ENCODE measurements at regions not wholly inside any gene's neighbourhood (a gene's known extent, or its start where the extent isn't known, plus 50 kb on each side); places are given as distances from the start of the nearest gene placed in this dataset.

GRCh38 chr13:111658145-111659100 lies 338.0 kb downstream of the TEX29 start:
- POLR2A ChIA-PET: no interaction called here
- no peak overlapping the region for H3K27ac ChIP-seq (ENCODE audit: low read depth, low read length, poor library complexity, severe bottlenecking)
- no peaks in the 10 kb centered on the region for H3K9me2 ChIP-seq (ENCODE audit: insufficient read depth, low read length)
- H3K4me1 ChIP-seq (ENCODE audit: insufficient read depth, low read length, poor library complexity, severe bottlenecking): no peaks in the 10 kb centered on the region
- intact Hi-C loops (cut with micrococcal nuclease; ENCODE audit: unreplicated experiment): no loop called here
- H3K79me2 ChIP-seq (ENCODE audit: insufficient read depth, low read depth, low read length): no peaks in the 10 kb centered on the region
- TF ChIP-seq, protein P1, sequence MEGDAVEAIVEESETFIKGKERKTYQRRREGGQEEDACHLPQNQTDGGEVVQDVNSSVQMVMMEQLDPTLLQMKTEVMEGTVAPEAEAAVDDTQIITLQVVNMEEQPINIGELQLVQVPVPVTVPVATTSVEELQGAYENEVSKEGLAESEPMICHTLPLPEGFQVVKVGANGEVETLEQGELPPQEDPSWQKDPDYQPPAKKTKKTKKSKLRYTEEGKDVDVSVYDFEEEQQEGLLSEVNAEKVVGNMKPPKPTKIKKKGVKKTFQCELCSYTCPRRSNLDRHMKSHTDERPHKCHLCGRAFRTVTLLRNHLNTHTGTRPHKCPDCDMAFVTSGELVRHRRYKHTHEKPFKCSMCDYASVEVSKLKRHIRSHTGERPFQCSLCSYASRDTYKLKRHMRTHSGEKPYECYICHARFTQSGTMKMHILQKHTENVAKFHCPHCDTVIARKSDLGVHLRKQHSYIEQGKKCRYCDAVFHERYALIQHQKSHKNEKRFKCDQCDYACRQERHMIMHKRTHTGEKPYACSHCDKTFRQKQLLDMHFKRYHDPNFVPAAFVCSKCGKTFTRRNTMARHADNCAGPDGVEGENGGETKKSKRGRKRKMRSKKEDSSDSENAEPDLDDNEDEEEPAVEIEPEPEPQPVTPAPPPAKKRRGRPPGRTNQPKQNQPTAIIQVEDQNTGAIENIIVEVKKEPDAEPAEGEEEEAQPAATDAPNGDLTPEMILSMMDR (conservative IDR thresholded peaks at IDR 0.05; ENCODE audit: low read length): no peak
- TF ChIP-seq EZH2phosphoT487 (IDR thresholded peaks at IDR 0.05; ENCODE audit: borderline replicate concordance, low read depth, low read length): no peak
- no peak overlapping the region for H3K4me2 ChIP-seq (ENCODE audit: low read length)
- no peaks in the 10 kb centered on the region for H3K36me3 ChIP-seq (ENCODE audit: insufficient read depth, low read length)
- BruUV-seq (replicated peaks): no TSS peak
- no peak overlapping the region for H3K4me3 ChIP-seq (ENCODE audit: low read depth, low read length, poor library complexity, severe bottlenecking)
- no peaks in the 10 kb centered on the region for H4K20me1 ChIP-seq (ENCODE audit: insufficient read depth, low read length)
- H3K9me3 ChIP-seq (ENCODE audit: low read length): no peaks in the 10 kb centered on the region
- H2AFZ ChIP-seq (ENCODE audit: low read length): no peak overlapping the region
- DNase-seq (ENCODE audit: low spot score): no peak
- CTCF ChIA-PET (ENCODE audit: unreplicated experiment): no interaction called here

DNA sequence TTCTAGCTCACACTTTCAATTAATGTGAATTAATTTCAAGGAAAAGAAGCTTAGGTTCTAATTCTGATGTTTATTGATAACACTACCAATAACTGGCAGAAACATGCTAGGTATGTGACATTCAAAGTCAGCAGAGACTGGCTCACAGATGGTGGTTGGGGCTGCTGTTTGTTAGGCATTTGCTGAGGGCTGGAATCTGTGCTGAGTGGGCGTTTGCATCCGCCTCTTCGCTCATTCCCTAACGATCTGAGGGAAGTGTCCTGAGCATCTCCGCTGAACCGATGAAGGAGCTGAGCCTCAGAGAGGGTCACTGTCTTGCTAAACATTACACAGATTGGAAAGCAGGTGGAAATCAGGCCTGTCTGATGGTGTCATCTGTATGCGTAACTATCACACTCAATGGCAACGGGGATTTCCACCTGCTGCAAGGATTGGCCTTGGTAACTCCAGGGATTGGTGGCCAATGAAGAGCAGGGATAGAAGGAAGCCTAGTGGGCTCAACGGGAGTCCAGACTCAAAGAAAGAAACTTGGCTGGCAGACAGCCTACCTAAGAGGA lies 338.9 kb downstream of the TEX29 start:
- H3K4me2 ChIP-seq (ENCODE audit: low read length): no peak overlapping the region
- TF ChIP-seq EZH2phosphoT487 (IDR thresholded peaks at IDR 0.05; ENCODE audit: borderline replicate concordance, low read depth, low read length): no peak
- TF ChIP-seq, protein P1 (conservative IDR thresholded peaks at IDR 0.05; ENCODE audit: low read length): no peak
- no peak overlapping the region for H3K27ac ChIP-seq (ENCODE audit: low read depth, low read length, poor library complexity, severe bottlenecking)
- no peaks in the 10 kb centered on the region for H4K20me1 ChIP-seq (ENCODE audit: insufficient read depth, low read length)
- H2AFZ ChIP-seq (ENCODE audit: low read length): no peak overlapping the region
- no peak overlapping the region for H3K4me3 ChIP-seq (ENCODE audit: low read depth, low read length, poor library complexity, severe bottlenecking)
- H3K36me3 ChIP-seq (ENCODE audit: insufficient read depth, low read length): no peaks in the 10 kb centered on the region
- BruUV-seq (replicated peaks): no TSS peak
- H3K4me1 ChIP-seq (ENCODE audit: insufficient read depth, low read length, poor library complexity, severe bottlenecking): no peaks in the 10 kb centered on the region
- CTCF ChIA-PET (ENCODE audit: unreplicated experiment): no interaction called here
- H3K9me3 ChIP-seq (ENCODE audit: low read length): no peaks in the 10 kb centered on the region
- no peaks in the 10 kb centered on the region for H3K9me2 ChIP-seq (ENCODE audit: insufficient read depth, low read length)
- DNase-seq (ENCODE audit: low spot score): no peak
- intact Hi-C loops (cut with micrococcal nuclease; ENCODE audit: unreplicated experiment): no loop called here
- POLR2A ChIA-PET: no interaction called here
- no peaks in the 10 kb centered on the region for H3K79me2 ChIP-seq (ENCODE audit: insufficient read depth, low read depth, low read length)

DNA sequence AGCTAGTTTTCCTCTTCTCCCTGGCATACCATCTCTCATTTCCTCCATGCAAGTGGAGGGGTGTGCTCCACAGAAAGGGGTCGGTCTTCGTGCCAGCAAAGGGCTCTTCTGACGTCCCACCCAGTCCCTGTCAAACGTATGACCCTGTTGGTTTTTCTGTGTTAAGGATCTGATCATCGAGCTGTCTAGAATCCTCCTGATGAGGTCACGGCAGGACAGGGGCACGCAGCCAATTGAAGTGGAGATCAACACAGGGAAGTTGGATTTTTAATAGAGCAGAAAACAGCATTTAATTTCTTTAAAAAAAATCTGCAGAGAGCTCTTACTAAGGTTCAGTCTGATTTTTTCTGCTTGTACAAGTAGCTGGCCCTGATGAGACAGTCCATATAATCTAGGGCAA lies 339.4 kb downstream of the TEX29 start:
- H3K9me2 ChIP-seq (ENCODE audit: insufficient read depth, low read length): no peaks in the 10 kb centered on the region
- no peaks in the 10 kb centered on the region for H3K9me3 ChIP-seq (ENCODE audit: low read length)
- no peak for TF ChIP-seq EZH2phosphoT487 (IDR thresholded peaks at IDR 0.05; ENCODE audit: borderline replicate concordance, low read depth, low read length)
- TF ChIP-seq, protein P1 (conservative IDR thresholded peaks at IDR 0.05; ENCODE audit: low read length): no peak
- no peak overlapping the region for H3K4me2 ChIP-seq (ENCODE audit: low read length)
- DNase-seq (ENCODE audit: low spot score): no peak
- H3K36me3 ChIP-seq (ENCODE audit: insufficient read depth, low read length): no peaks in the 10 kb centered on the region
- H2AFZ ChIP-seq (ENCODE audit: low read length): no peak overlapping the region
- no peaks in the 10 kb centered on the region for H3K79me2 ChIP-seq (ENCODE audit: insufficient read depth, low read depth, low read length)
- no peaks in the 10 kb centered on the region for H3K4me1 ChIP-seq (ENCODE audit: insufficient read depth, low read length, poor library complexity, severe bottlenecking)
- intact Hi-C loops (cut with micrococcal nuclease; ENCODE audit: unreplicated experiment): no loop called here
- H4K20me1 ChIP-seq (ENCODE audit: insufficient read depth, low read length): no peaks in the 10 kb centered on the region
- no peak overlapping the region for H3K4me3 ChIP-seq (ENCODE audit: low read depth, low read length, poor library complexity, severe bottlenecking)
- no TSS peak for BruUV-seq (replicated peaks)
- H3K27ac ChIP-seq (ENCODE audit: low read depth, low read length, poor library complexity, severe bottlenecking): no peak overlapping the region
- CTCF ChIA-PET (ENCODE audit: unreplicated experiment): no interaction called here
- POLR2A ChIA-PET: no interaction called here
